ENCODE measurements at regions not wholly inside any gene's neighbourhood (a gene's known extent, or its start where the extent isn't known, plus 50 kb on each side); places are given as distances from the start of the nearest gene placed in this dataset.
"Not testable (repeated sequence)": the region's sequence is repeated elsewhere in the genome, so short reads cannot be mapped to it uniquely, and the experiment has no call there.

DNA sequence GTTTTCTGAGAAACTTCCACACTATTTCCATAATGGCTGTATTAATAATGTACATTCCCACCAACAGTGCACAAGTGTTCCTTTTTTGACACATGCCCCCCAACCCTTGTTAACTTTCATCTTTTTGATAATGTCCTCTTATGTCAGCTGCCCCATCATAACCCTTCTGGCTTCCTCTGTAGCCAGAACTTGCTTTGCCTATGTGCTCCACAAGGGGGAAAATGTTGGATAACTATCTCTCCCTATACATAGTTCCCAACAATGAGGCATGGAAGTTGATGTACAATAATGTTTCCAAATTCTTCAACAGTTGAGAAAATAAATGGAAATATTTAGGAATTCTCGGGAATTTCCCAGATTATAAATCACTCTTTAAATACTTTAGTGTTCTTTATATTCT lies 142.9 kb downstream of the ASB9 start:
- no peak for DNase-seq (ENCODE audit: low read depth in 4 of 4, low spot score in 2 of 4)

DNA sequence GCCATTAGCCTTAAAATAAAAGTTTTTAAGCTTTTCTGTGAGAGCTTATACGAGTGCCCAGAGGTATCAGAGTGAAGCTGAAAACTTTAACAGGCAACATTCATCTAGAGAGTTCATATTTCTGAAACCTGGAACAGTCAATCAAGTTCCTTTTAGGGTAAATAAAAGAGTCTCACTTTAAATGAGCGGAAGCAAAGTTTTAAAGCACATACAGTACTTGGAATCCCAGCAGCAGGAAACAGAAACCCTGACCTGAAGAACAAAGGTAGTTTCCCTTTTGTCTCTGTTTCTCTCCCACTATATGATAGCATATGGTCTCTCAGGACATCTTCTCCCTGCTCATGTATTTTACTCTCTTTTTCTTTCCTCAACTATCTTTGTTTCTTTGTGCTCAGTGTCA lies 153.0 kb downstream of the ASB9 start:
- DNase-seq (ENCODE audit: low read depth in 4 of 4, low spot score in 2 of 4), result no peak

DNA sequence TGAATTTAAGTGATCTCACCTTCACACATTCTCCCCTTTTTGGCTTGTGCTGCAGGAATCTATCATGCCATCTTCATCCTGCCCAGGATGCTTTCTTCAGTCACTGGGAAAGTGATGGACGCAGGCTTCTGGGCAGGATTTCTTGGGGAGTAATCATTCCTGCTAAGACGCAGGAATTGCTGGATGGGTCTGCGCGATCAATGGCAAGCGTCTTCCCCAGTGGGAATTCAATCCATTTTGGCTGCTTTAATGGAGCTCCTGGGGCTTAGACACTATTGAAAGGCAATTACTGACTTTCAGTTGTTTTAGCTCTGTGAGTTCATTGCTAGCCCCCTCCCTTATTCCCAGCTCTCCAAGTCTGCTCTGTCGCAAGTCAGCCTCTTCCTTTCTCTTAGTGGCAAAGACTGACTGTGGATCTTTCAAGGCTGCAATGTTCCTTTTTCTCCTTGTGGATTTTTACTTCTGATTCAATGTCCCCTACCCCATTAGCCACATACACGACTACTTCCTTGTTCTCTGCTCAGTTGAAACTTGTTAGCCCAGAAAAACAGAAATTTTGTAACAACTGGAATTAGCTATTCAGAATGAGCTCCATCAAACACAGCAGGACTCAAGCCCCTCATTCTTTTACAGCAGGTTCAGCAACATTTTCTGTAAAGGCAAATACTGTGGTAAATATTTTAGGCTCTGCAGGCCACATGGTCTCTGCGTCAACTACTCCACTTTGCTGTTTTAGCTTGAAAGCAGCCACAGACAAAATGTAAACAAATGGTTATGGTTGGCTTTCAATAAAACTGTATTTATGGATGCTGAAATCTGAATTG lies 154.9 kb downstream of the ASB9 start:
- DNase-seq (ENCODE audit: low read depth in 4 of 4, low spot score in 2 of 4), result no peak

DNA sequence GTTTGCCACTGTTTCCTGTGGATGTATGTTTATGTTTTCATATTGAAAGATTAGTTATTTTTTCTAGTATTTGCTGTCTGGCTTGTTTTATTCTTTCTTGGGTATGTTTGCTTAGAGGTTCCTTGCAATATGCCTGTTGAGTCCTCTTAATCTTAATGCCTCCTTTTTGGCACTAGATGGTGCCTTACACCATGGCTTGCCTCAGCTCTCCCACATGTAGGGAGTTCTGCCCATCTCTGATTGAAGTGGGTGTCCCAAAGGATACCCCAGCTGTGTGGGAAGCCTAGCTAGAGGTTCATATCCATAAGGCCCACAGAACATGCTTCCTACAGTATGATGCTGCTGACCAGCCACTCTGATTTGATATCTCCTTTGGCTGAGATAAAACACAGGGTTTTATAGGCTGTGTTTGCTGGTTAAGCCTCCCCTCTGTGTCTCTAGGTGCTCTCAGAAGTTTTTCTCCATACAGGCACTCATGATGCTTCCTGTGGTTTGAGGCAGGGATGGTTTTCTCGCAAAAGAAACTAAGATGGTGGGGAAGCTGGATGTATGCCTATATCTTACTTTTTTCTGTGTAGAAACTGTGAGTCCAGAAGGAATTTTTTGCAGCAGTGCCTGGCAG lies 162.4 kb downstream of the ASB9 start:
- DNase-seq (ENCODE audit: low read depth in 4 of 4, low spot score in 2 of 4), result no peak

DNA sequence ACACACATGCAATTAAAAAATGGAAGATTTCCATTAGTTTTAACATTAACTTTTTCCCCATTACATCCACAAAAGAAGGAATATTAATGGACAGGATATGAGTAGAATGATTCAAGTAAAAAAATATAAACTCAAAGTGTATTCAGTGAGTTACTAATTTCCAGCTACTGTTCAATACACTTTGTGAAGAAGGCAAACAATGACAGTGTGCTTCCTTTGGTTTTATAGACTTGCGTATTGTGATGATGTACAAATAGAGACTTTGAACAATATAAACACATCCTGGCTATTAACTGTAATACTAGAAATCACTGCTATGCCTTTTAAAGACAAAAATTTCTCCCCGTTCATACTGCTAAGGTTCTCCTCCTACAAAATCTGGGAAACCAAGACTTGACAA lies 171.4 kb downstream of the ASB9 start:
- DNase-seq (ENCODE audit: low read depth in 4 of 4, low spot score in 2 of 4), result no peak

DNA sequence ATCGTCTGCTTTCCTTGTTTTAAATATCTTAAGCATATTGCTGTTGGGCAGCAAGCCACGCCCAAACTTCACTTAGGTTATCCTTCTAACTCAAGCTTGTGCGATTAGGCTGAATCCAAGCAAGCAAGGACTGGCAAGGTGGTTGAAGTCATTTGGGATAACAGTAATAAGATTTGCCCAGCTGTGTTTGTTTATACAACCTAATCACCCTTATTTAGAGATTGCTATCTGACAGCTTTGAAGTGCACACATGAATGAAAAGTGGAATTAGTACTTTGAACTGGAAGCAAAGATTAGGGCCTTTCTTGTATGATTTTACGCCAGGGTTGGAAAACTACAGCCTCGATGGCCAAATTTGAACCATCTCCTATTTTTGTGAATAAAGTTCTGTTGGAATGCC lies 182.1 kb downstream of the ASB9 start:
- no peak for DNase-seq (ENCODE audit: low read depth in 4 of 4, low spot score in 2 of 4)

DNA sequence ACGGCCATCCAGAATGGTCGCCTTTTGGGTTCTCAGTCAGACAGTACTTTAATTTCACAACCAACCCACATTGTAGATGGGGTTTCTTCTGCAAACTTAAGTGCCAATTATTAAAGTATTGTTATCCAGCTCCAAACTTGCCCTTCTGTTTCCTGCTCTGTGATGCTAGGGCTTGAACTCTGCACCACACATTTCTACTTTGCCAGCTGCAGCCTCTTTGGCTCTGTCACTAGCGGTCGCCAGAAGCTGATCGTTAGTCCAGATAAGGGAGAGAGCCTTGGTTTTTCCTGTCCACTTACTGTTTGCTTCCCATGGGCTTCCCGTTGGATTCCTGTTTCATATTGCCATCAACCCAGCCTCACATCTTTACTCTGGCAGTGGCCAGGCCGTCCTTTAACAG lies 196.6 kb downstream of the ASB9 start:
- no peak for DNase-seq (ENCODE audit: low read depth in 4 of 4, low spot score in 2 of 4)

DNA sequence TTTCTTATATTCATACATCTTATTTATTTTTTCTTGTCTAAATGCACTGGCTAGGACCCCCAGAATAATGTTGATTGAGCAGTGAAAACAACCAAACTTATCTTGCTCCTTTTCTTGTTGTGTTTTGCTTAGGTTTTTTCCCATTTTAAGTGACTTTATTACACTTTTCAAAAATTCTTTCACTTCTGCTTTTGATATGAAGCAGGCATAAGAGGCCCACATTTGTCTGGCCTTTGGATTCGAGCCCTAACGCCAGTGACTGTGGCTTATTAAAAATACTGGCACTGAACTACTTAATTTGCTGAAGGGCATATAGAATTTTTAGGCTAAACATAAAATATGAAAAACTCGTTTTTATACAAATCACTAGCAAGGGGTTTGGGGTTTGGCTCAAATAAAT lies 197.0 kb downstream of the ASB9 start:
- DNase-seq (ENCODE audit: low read depth in 4 of 4, low spot score in 2 of 4), result no peak

DNA sequence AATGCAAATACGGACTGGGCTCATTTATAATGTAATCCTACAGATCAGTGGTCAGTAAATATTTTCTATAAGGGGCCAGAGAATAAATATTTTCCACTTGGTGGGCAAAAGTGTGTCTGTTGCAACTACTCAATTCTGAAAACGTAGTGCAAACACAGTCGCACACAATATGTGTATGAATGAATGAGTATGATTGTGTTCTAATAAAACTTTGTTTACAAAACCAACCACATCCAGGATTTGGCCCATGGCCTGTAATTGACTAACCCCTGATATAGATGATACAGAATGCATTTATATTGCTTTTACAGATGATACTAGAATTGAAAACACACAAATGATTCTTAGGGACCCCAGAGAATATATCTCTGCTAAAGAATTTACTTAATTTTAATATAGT lies 197.6 kb downstream of the ASB9 start:
- no peak for DNase-seq (ENCODE audit: low read depth in 4 of 4, low spot score in 2 of 4)

DNA sequence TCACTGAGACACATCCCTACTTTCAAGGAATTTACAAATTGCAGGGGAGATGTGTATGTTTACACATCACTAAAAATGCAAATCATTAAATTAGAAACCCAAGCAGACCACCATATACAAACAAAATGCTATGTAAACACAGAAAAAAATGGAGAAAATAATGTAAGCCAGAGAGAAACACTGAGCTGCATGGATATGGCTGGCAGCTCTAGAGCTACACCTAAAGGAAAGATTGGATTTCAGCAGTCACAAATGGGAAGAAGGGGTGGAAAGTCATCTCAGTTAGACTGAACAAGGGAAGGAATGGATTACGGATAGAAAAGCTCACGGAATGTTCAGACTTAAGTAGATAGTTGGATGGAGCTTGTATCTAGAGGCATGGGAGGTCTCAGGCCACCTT lies 186.3 kb downstream of the MOSPD2 start:
- DNase-seq (ENCODE audit: low read depth in 4 of 4, low spot score in 2 of 4), result no peak

DNA sequence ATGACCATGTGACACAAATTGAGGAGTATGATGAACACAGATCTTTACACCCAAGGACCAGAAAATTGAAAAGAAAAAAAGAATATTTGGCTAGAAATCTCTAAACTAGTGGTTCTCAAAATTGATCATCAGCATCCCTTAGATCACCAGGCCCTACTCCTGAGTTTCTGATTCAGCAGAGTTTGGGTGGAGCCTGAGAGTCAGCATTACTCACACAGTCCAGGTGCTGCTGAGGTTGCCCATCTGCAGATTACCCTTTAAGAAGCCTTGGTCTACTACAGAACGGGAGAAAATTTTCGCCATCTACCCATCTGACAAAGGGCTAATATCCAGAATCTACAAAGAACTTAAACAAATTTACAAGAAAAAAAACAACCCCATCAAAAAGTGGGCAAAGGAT lies 182.8 kb downstream of the MOSPD2 start:
- no peak for DNase-seq (ENCODE audit: low read depth in 4 of 4, low spot score in 2 of 4)

DNA sequence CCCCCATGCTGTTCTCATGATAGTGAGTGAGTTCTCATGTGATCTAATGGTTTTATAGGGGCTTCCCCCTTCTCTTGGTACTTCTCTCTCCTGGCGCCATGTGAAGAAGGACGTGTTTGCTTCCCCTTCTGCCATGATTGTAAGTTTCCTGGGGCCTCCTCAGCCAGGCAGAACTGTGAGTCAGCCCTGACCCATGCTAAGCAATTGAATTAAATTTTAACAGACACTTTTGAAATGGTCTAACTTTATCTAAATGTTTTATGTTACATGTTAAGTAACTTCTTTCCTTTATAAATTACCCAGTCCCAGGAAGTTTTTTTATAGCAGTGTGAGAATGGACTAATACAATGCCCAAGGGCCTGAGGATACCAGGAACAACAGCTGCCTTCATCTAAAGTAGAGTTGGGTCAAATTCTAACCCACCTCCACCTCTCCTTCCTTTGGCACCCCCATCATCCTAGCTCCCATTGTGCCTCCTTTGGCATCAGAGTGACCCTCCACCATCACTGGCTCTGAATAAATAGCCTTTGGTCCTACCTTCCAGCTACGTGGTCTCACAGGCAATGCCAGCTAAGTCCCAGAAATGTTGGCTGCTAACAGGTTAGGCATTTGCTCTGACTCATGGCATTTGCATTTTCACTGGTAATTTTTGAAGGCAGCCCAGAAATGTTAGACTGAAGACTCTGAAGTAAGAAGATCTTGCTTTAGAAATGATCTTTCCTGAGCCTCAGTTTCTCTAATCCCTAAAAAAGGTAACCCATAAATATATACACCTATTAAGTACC lies 182.1 kb downstream of the MOSPD2 start:
- DNase-seq (ENCODE audit: low read depth in 4 of 4, low spot score in 2 of 4), result no peak

DNA sequence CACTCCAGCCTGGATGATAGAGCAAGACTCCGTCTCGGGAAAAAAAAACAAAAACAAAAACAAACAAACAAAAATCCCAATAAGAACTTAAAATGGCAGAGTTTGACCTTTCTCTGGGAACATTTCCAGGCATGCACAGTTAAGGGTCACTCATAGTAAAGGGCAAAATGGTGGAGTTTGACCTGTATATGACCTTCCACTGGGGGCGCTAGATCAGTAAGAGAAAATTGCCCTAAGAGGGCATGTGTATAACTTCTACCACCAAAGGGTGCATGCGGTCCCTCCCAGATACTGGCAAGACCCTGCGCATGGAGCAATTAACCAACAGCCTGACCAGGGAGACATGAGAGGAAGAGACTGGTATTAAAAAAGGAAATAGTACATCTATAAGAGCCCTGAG lies 177.2 kb downstream of the MOSPD2 start:
- no peak for DNase-seq (ENCODE audit: low read depth in 4 of 4, low spot score in 2 of 4)

DNA sequence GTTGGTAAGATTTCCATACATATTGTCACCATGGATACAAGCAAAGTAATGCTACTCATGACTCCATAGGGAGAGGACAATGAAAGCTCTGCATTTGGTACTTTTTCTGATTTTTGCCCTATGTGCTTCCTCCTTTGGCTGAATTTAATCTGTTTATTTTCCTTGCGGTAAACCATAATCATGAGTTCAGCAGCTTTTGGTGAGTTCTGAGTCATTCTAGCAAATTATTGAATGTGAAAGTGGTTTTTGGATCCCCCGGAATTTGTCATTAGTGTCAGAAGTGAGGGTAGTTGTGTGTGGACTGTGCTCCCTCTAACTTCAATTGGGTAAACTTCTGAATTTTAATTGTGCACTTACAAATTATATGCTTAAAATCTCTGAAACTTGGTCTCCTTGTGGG lies 170.3 kb downstream of the MOSPD2 start:
- DNase-seq (ENCODE audit: low read depth in 4 of 4, low spot score in 2 of 4), result no peak

DNA sequence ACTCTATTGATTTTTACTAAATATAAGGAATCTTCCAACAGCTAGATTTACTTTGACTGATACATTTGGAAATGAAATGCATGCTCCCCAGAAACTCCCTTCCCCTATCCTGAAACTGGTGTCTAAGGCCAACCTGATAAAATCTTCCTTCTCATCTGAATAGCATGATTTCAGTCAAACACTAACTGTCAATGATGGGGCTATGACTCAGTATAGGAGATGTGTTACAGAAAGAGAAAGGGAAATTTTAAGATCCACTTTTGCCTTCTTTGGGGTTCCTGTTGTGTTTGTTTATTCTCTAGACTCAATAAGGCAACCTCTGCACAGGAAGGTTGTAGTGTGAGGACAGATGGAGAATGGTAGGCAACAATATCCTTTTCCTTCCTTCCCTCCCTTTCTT lies 160.7 kb downstream of the MOSPD2 start:
- no peak for DNase-seq (ENCODE audit: low read depth in 4 of 4, low spot score in 2 of 4)

DNA sequence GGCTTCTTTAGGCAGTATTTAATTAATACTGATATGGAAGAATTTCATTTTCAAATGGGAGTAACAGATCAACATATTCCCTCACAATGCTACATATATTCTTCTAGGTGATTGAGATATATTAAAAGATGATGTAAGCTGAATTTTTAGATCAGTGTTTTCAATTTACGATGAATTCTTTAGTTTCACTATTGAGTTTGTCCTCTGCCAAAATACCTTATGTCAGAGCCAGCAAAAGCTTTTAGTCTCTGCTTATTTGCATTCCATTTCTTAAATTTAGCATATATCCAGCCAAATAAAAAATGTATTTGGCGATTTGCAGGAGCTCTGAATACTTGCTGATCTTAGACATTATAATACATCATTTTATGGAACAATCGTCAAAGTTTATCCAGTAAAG lies 144.3 kb downstream of the MOSPD2 start:
- DNase-seq (ENCODE audit: low read depth in 4 of 4, low spot score in 2 of 4), result no peak

DNA sequence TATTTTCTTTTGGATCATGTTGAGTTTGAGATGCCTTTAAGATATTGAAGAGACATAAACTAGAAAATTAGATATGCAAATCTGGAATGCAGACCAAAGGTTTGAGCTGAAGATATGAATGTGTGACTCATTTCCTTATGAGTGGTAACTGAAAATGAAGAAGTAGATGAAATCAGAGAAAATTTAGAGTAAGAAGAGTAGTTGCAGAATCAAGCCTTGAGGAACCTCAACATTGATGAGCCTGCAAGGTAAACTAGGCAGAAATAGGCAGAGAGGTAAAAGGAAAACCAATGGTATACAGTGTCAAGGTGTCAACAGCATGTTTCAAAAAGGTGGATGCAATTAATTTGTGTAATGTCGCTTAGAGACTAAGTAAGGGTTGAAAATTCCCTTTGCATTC lies 142.8 kb downstream of the MOSPD2 start:
- DNase-seq (ENCODE audit: low read depth in 4 of 4, low spot score in 2 of 4), result no peak

DNA sequence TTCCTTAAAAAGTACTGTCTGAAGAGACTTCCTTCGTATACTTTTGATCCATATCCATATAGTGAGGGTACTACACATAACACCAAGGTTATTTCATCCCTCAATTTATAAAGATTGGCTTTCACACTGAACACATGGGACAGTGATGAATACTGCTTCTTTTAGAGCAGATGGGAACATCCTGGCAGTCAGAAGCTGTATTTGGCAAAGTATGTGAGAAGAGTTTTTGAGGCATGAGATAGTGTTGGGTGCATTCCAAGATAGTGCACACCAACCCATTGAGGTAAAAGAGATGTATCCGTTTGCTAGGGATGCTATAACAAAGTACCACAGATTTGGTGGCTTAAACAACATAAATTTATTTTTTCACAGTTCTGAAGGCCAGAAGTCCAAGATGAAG lies 141.1 kb downstream of the MOSPD2 start:
- DNase-seq (ENCODE audit: low read depth in 4 of 4, low spot score in 2 of 4), result no peak

DNA sequence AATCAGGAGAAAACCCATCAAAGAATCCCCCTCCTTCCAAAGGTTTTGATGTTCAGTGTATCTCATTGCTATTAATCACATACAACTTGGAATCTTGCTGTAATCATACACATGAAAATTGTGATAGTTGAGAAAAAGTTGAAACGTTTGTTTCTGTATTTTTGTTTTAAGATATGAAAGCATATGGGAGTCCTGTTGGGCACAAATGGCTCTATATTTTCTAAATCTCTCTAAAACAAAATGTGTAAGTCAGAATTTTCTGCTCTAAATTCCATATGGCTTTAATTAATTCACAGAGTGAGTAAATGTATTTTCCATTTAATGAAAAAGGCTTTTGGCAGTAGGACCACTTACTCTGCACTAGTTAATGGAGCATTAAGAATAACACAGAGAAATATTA lies 140.2 kb downstream of the MOSPD2 start:
- DNase-seq (ENCODE audit: low read depth in 4 of 4, low spot score in 2 of 4), result no peak

DNA sequence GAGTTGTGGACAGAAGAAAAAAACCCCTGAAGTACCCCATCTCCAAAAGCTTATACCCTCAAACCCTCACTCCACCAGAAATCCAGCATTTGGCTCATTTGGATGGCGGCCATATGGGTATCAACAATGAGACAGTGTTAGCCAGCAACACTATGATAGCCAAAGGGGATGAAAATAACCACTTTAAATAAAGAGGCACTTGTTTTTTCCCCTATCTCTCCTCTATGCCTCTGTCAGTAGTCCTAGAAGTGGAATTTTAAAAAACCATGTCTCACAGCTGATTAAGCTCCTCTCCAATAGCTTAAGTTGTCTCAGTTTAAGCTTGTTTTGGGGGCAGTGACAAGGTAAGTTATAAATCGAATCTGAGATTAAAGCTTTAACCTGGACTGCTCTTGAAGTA lies 124.0 kb downstream of the MOSPD2 start:
- no peak for DNase-seq (ENCODE audit: low read depth in 4 of 4, low spot score in 2 of 4)

DNA sequence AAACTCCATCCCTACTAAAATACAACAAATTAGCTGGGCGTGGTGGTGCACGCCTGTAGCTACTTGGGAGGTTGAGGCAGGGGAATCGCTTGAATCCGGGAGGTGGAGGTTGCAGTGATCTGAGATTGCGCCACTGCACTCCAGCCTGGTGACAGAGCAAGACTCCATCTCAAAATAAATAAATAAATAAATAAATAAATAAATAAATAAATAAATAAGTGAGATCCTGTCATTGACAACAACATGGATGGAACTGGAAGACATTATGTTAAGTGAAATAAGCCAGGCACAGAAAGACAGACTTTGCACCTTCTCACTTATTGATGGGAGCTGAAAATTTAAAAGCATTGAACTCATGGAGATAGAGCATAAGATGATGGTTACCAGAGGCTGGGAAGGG lies 111.2 kb downstream of the MOSPD2 start:
- DNase-seq (ENCODE audit: low read depth in 4 of 4, low spot score in 2 of 4), result not testable (repeated sequence)
